ENCODE measurements at regions not wholly inside any gene's neighbourhood (a gene's known extent, or its start where the extent isn't known, plus 50 kb on each side); places are given as distances from the start of the nearest gene placed in this dataset.

DNA sequence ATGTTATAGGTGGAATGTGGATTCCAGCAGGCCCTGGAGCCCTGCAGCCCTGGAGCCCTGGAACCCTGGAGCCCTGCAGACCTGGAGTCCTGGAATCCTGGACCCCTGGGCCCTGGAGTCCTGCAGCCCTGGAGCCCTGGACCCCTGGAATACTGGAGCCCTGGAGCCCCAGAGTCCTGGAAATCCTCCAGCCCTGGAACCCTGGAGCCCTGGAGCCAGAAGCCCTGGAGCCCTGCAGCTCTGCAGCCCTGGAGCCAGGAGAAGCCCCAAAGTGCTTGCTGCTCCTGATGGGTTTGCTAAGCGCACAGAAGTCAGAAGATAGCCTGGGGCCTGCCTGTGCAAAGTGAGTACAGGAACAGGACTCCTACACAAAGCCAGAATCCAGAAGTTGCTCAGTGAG lies 223.1 kb upstream of the PDE10A start:
- Histone ChIP-seq H3K4me2 (ENCODE audit: low read depth, low read length) (no peak overlapping the region), H3K27me3 (ENCODE audit: control insufficient read depth in 1 of 2, insufficient read depth in 2 of 2, low read length in 2 of 2) (peaks cover 0 to 7% of the 10 kb centered on the region in 2 experiments; a peak in 3 of 5 replicates), H3K79me2 (ENCODE audit: insufficient read depth, low read length) (no peaks in the 10 kb centered on the region), H3K27ac (ENCODE audit: extremely low read length, insufficient read depth, low read length) (no peak overlapping the region), H3K9ac (ENCODE audit: insufficient read depth, low read depth, low read length) (no peak overlapping the region), H3K4me3 (replicated peaks in 1 of 3; ENCODE audit: insufficient read depth in 1 of 3, low read depth in 2 of 3, low read length in 3 of 3) (no peak overlapping the region), H3K9me3 (ENCODE audit: low read length) (no peaks in the 10 kb centered on the region), H2AFZ (ENCODE audit: low read length) (no peak overlapping the region), H3K4me1 (ENCODE audit: insufficient read depth, low read length) (no peaks in the 10 kb centered on the region), H4K20me1 (ENCODE audit: insufficient read depth, low read length) (no peaks in the 10 kb centered on the region), H3K36me3 (replicated peaks in 1 of 2; ENCODE audit: control insufficient read depth in 1 of 2, insufficient read depth in 2 of 2, low read length in 2 of 2) (no peaks in the 10 kb centered on the region)
- ChIA-PET POLR2A (no interaction called here), CTCF (ENCODE audit: low intra/inter-chr PET ratio, low total read pairs) (interaction anchor here (2.6 kb wide), 1 partner anchor 220 kb away, joined by 35 read pairs; no protein-coding TSS in a partner anchor)
- ATAC-seq (no peak), DNase-seq (ENCODE audit: low spot score) (no peak), FAIRE-seq (no peak)
- intact Hi-C loops (cut with micrococcal nuclease; ENCODE audit: unreplicated experiment) (no loop called here), in situ Hi-C loops (cut with HindIII; ENCODE audit: extremely low pct_ligation_motif_present, low pct_unique_long_range_greater_than_20kb) (loop anchor here (5.0 kb wide), 1 partner anchor 221 kb away; no protein-coding TSS in a partner anchor)
- TF ChIP-seq WIZ (CRISPR knock-in tag; IDR thresholded peaks at IDR 0.05), result no peak
- TF ChIP-seq SSRP1 (CRISPR knock-in tag; IDR thresholded peaks at IDR 0.05), result no peak
- no peak for TF ChIP-seq IRF2 (CRISPR knock-in tag; IDR thresholded peaks at IDR 0.05)
- TF ChIP-seq, protein P1, sequence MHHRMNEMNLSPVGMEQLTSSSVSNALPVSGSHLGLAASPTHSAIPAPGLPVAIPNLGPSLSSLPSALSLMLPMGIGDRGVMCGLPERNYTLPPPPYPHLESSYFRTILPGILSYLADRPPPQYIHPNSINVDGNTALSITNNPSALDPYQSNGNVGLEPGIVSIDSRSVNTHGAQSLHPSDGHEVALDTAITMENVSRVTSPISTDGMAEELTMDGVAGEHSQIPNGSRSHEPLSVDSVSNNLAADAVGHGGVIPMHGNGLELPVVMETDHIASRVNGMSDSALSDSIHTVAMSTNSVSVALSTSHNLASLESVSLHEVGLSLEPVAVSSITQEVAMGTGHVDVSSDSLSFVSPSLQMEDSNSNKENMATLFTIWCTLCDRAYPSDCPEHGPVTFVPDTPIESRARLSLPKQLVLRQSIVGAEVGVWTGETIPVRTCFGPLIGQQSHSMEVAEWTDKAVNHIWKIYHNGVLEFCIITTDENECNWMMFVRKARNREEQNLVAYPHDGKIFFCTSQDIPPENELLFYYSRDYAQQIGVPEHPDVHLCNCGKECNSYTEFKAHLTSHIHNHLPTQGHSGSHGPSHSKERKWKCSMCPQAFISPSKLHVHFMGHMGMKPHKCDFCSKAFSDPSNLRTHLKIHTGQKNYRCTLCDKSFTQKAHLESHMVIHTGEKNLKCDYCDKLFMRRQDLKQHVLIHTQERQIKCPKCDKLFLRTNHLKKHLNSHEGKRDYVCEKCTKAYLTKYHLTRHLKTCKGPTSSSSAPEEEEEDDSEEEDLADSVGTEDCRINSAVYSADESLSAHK (CRISPR knock-in tag; IDR thresholded peaks at IDR 0.05; ENCODE audit: borderline replicate concordance), result no peak
- no peak for TF ChIP-seq ZNF205 (CRISPR knock-in tag; IDR thresholded peaks at IDR 0.05)
- no peak for TF ChIP-seq SAFB2 (CRISPR knock-in tag; IDR thresholded peaks at IDR 0.05; ENCODE audit: borderline replicate concordance, low read depth)
- 0% methylated on average over 1 of the region's 1 CpG for WGBS (ENCODE audit: low lambda C conversion rate)
- no TSS peak for BruUV-seq (replicated peaks)
